ENCODE measurements at regions not wholly inside any gene's neighbourhood (a gene's known extent, or its start where the extent isn't known, plus 50 kb on each side); places are given as distances from the start of the nearest gene placed in this dataset.

- no peaks in the 10 kb centered on the region for H3K27me3 ChIP-seq (ENCODE audit: control insufficient read depth, insufficient read depth, low read length)
- in situ Hi-C loops (cut with HindIII; ENCODE audit: low pct_unique_long_range_greater_than_20kb, low sequenced_read_pairs) (no loop called here), intact Hi-C loops (cut with micrococcal nuclease; ENCODE audit: unreplicated experiment) (no loop called here)
- ChIA-PET POLR2A (no interaction called here), CTCF (no interaction called here)
- H3K36me3 ChIP-seq (ENCODE audit: control insufficient read depth, insufficient read depth, low read length) = no peaks in the 10 kb centered on the region
- no peak overlapping the region for H3K27ac ChIP-seq (ENCODE audit: low read length)
- no peak overlapping the region for H3K4me3 ChIP-seq (ENCODE audit: low read depth in 2 of 2, low read length in 2 of 2)
- H3K9me3 ChIP-seq (ENCODE audit: control insufficient read depth, insufficient read depth, low read depth, low read length) = no peaks in the 10 kb centered on the region
- no peak for TF ChIP-seq REST (IDR thresholded peaks at IDR 0.05; ENCODE audit: insufficient read depth in 1 of 2, low read depth in 2 of 2, low read length in 1 of 2)
- TF ChIP-seq SIN3A (IDR thresholded peaks at IDR 0.05; ENCODE audit: borderline replicate concordance, insufficient read depth, low read depth, low read length) = no peak
- no peak for TF ChIP-seq POLR2AphosphoS5 (IDR thresholded peaks at IDR 0.05; ENCODE audit: low read depth, low read length)
- TF ChIP-seq CTCF (IDR thresholded peaks at IDR 0.05) = no peak
- TF ChIP-seq TCF7L2 (IDR thresholded peaks at IDR 0.05; ENCODE audit: low read depth, low read length) = no peak
- H3K4me1 ChIP-seq (ENCODE audit: control insufficient read depth, insufficient read depth, low read length) = no peaks in the 10 kb centered on the region
- DNase-seq (ENCODE audit: low read depth, low spot score) (no peak), ATAC-seq (no peak)
- no TSS peak for BruUV-seq (replicated peaks)
Measured at GRCh38 chr11:106178361-106178760, 100.9 kb downstream of the AASDHPPT start.

GRCh38 chr11:106179048-106179447 lies 101.6 kb downstream of the AASDHPPT start:
- no peaks in the 10 kb centered on the region for H3K9me3 ChIP-seq (ENCODE audit: control insufficient read depth, insufficient read depth, low read depth, low read length)
- H3K4me1 ChIP-seq (ENCODE audit: control insufficient read depth, insufficient read depth, low read length) = no peaks in the 10 kb centered on the region
- no peaks in the 10 kb centered on the region for H3K27me3 ChIP-seq (ENCODE audit: control insufficient read depth, insufficient read depth, low read length)
- ChIA-PET CTCF (no interaction called here), POLR2A (no interaction called here)
- no peak for DNase-seq (ENCODE audit: low read depth, low spot score)
- no TSS peak for BruUV-seq (replicated peaks)
- H3K27ac ChIP-seq (ENCODE audit: low read length) = no peak overlapping the region
- no peaks in the 10 kb centered on the region for H3K36me3 ChIP-seq (ENCODE audit: control insufficient read depth, insufficient read depth, low read length)
- no peak for ATAC-seq
- TF ChIP-seq CTCF (IDR thresholded peaks at IDR 0.05) (no peak), TCF7L2 (IDR thresholded peaks at IDR 0.05; ENCODE audit: low read depth, low read length) (no peak), SIN3A (IDR thresholded peaks at IDR 0.05; ENCODE audit: borderline replicate concordance, insufficient read depth, low read depth, low read length) (no peak), POLR2AphosphoS5 (IDR thresholded peaks at IDR 0.05; ENCODE audit: low read depth, low read length) (no peak), REST (IDR thresholded peaks at IDR 0.05; ENCODE audit: insufficient read depth in 1 of 2, low read depth in 2 of 2, low read length in 1 of 2) (no peak)
- no peak overlapping the region for H3K4me3 ChIP-seq (ENCODE audit: low read depth in 2 of 2, low read length in 2 of 2)
- in situ Hi-C loops (cut with HindIII; ENCODE audit: low pct_unique_long_range_greater_than_20kb, low sequenced_read_pairs) = no loop called here
- intact Hi-C loops (cut with micrococcal nuclease; ENCODE audit: unreplicated experiment) = no loop called here
